ENCODE measurements at regions not wholly inside any gene's neighbourhood (a gene's known extent, or its start where the extent isn't known, plus 50 kb on each side); places are given as distances from the start of the nearest gene placed in this dataset.
"Not testable (repeated sequence)": the region's sequence is repeated elsewhere in the genome, so short reads cannot be mapped to it uniquely, and the experiment has no call there.

- no peak for DNase-seq (ENCODE audit: low read depth)
These were observed 497.3 kb downstream of the NEBL start for GRCh38 chr10:20399772-20400171.

GRCh38 chr10:20396701-20397100 is 500.4 kb downstream of the NEBL start:
- no peak for DNase-seq (ENCODE audit: low read depth)

- DNase-seq (ENCODE audit: low read depth) = no peak
These were observed 500.9 kb downstream of the NEBL start for GRCh38 chr10:20396205-20396604.

GRCh38 chr10:20391629-20392028 is 505.5 kb downstream of the NEBL start:
- DNase-seq (ENCODE audit: low read depth) = no peak

GRCh38 chr10:20381761-20382160 is 515.4 kb downstream of the NEBL start:
- DNase-seq (ENCODE audit: low read depth) = no peak

- no peak for DNase-seq (ENCODE audit: low read depth)
These were observed 516.7 kb downstream of the NEBL start for GRCh38 chr10:20380401-20380800.

- DNase-seq (ENCODE audit: low read depth) = no peak
These were observed 524.4 kb downstream of the NEBL start for GRCh38 chr10:20372748-20373147.

GRCh38 chr10:20370977-20371533 is 526.1 kb downstream of the NEBL start:
- not testable (repeated sequence) for DNase-seq (ENCODE audit: low read depth)

GRCh38 chr10:20369863-20370736 is 527.0 kb downstream of the NEBL start:
- no peak for DNase-seq (ENCODE audit: low read depth)

GRCh38 chr10:20363684-20364083 is 533.4 kb downstream of the NEBL start:
- DNase-seq (ENCODE audit: low read depth) = no peak

GRCh38 chr10:20355915-20356314 is 539.7 kb downstream of the PLXDC2 start:
- no peak for DNase-seq (ENCODE audit: low read depth)

GRCh38 chr10:20355011-20355410 is 538.8 kb downstream of the PLXDC2 start:
- no peak for DNase-seq (ENCODE audit: low read depth)

- DNase-seq (ENCODE audit: low read depth) = no peak
These were observed 537.9 kb downstream of the PLXDC2 start for GRCh38 chr10:20354166-20354565.

GRCh38 chr10:20350509-20350908 is 534.3 kb downstream of the PLXDC2 start:
- DNase-seq (ENCODE audit: low read depth) = no peak

GRCh38 chr10:20343036-20343435 is 526.8 kb downstream of the PLXDC2 start:
- no peak for DNase-seq (ENCODE audit: low read depth)

All from amniotic epithelial cell (primary cell).